ENCODE measurements at regions not wholly inside any gene's neighbourhood (a gene's known extent, or its start where the extent isn't known, plus 50 kb on each side); places are given as distances from the start of the nearest gene placed in this dataset.

DNA sequence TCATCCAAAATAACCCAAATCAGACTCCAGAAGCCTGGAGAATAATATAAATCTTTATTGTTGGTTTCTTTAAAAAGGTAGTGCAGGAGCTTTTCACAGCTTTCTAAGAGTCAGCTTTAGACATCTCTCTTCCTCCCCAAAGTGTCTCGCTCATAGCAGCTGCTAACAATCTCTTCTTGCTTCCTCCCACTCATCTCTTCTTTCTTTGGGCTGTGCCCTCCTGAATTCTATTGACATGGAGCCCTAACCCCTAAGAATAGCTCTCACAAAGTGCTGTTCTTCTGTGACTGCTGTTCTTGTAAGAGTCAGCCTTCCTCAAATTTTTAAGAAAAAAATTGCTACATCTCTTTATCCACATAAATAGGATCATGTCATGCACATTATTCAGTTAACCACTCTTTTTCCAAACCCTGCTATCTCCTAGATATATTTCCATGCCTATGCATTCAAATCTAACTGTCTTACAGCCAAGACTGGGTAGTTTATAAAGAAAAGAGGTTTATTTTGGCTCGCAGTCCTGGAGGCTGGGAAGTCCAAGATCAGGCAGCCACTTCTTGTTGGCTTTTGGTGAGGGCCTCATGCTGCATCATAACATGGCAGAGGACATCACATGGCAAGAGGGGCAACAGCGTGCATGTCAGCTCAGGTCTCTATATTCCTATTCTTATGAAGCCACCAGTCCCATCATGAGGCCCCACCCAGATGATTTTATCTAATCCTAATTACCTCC is 301.0 kb upstream of the POU3F1 start:
- Mint-ChIP-seq H3K27me3 (ENCODE audit: low read depth) (peaks cover 49% of the 10 kb centered on the region), H3K27ac (no peak overlapping the region)

DNA sequence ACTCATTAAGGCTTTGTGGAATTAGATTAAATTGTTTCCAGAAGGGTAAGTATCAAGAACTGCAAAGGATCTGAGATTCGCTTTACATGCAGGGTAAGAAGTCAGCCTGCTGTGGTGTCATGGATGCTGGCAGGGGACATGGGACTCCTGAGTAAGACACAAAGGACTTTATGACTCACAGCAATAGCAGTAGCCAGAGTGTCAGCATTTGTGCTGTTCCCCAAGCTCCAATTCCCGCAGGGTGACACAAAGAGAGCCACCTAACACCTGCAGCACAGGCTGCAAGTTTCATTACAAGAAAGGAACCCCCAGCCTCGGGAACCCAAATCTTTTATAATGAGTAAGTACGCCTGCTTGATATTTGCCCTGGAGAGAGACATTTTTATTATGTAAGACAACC is 298.1 kb upstream of the POU3F1 start:
- H3K9me3 Mint-ChIP-seq = peaks cover 12 to 13% of the 10 kb centered on the region in 2 donors
- peaks cover 48% of the 10 kb centered on the region for H3K27me3 Mint-ChIP-seq (ENCODE audit: low read depth)
- H3K4me3 Mint-ChIP-seq = no peak overlapping the region
- H3K36me3 Mint-ChIP-seq (ENCODE audit: insufficient read depth in 2 of 2) = peaks cover 6 to 8% of the 10 kb centered on the region in 2 donors
- peaks cover 10% of the 10 kb centered on the region for H3K4me1 Mint-ChIP-seq (ENCODE audit: low read depth)
- ATAC-seq (replicated peaks in 1 of 2) (peak; percentile 39 to 80), DNase-seq (peak; percentile 6 to 13)
- H3K27ac Mint-ChIP-seq = no peak overlapping the region

More for the DNA sequence above, 301.0 kb upstream of the POU3F1 start:
- ATAC-seq (replicated peaks in 1 of 2) (no peak), DNase-seq (no peak)
- Mint-ChIP-seq H3K4me1 (ENCODE audit: low read depth) (peaks cover 10% of the 10 kb centered on the region), H3K36me3 (ENCODE audit: insufficient read depth in 2 of 2) (peaks cover 6 to 8% of the 10 kb centered on the region in 2 donors), H3K9me3 (peaks cover 13% of the 10 kb centered on the region in 2 donors), H3K4me3 (no peak overlapping the region)

DNA sequence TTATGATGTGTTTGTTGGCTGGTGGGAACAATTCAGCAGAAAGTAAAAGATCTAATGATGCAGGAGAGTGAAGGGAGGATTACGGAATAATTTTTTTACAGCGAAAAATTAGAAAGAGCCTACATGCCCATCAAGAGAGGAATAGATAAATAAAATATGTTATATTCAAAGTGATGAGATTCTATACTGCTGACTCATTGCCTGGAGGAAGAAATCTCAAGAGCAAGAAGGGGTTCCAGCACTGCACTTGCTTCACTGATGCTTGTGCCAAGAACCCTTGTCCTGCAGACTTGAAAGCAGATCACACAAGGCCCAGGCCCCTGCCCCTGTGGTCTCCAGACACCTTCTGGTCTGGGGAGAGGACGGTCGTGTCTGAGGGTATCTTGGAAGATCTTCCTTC is 295.1 kb upstream of the POU3F1 start:
- peaks cover 0 to 6% of the 10 kb centered on the region in 2 donors for H3K9me3 Mint-ChIP-seq
- no peaks in the 10 kb centered on the region for H3K36me3 Mint-ChIP-seq (ENCODE audit: insufficient read depth in 2 of 2)
- ATAC-seq (replicated peaks in 1 of 2) (no peak), DNase-seq (no peak)
- H3K27me3 Mint-ChIP-seq (ENCODE audit: low read depth) = peaks cover 60% of the 10 kb centered on the region
- H3K4me3 Mint-ChIP-seq = no peak overlapping the region
- no peak overlapping the region for H3K27ac Mint-ChIP-seq
- peaks cover 10% of the 10 kb centered on the region for H3K4me1 Mint-ChIP-seq (ENCODE audit: low read depth)

DNA sequence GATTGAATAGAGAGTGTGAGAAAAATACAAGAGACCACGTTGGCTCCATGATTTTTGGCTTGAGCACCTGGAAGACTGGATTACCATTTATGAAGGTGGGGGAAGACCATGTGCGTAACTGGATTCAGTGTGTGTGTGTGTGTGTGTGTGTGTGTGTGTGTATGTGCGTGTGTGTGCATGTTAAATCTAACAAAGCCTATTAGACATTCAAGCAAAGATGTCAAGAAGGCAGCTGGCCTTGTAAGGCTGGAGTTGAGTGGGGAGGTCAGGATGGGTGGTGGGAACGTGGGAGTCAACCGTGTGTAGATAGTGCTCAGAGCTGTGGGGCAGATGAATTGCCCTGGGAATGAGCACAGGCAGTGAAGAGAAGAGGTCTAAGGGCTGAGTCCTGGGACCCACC is 293.8 kb upstream of the POU3F1 start:
- H3K27me3 Mint-ChIP-seq (ENCODE audit: low read depth) = peaks cover 53% of the 10 kb centered on the region
- H3K4me1 Mint-ChIP-seq (ENCODE audit: low read depth) = peaks cover 11% of the 10 kb centered on the region
- no peaks in the 10 kb centered on the region for H3K36me3 Mint-ChIP-seq (ENCODE audit: insufficient read depth in 2 of 2)
- DNase-seq (no peak), ATAC-seq (replicated peaks in 1 of 2) (no peak)
- H3K4me3 Mint-ChIP-seq = no peak overlapping the region
- H3K27ac Mint-ChIP-seq = no peak overlapping the region
- no peaks in the 10 kb centered on the region for H3K9me3 Mint-ChIP-seq

DNA sequence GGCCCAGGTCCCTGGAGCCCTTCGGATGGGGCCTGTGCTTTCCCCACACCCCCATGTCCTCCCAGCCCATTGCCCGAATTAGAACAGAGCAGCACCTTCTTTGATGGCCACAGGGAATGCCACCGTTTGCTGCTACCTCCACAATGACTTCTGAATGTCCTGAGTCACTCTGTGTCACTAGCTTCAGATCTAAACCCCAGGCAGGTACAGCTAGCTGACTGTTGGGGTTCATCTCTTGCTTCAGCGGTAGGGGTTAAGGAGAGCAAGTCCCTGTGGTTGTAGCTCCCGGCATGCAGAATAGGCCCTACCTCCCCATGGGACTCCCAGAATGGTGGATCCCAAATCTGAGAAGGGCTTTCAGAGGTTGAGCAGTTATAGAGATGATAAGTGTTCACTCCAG is 291.1 kb upstream of the POU3F1 start:
- Mint-ChIP-seq H3K27ac (no peak overlapping the region), H3K9me3 (peaks cover 0 to 2% of the 10 kb centered on the region in 2 donors), H3K4me3 (no peak overlapping the region), H3K4me1 (ENCODE audit: low read depth) (peaks cover 15% of the 10 kb centered on the region), H3K36me3 (ENCODE audit: insufficient read depth in 2 of 2) (no peaks in the 10 kb centered on the region), H3K27me3 (ENCODE audit: low read depth) (peaks cover 56% of the 10 kb centered on the region)
- DNase-seq (no peak), ATAC-seq (replicated peaks in 1 of 2) (no peak)

DNA sequence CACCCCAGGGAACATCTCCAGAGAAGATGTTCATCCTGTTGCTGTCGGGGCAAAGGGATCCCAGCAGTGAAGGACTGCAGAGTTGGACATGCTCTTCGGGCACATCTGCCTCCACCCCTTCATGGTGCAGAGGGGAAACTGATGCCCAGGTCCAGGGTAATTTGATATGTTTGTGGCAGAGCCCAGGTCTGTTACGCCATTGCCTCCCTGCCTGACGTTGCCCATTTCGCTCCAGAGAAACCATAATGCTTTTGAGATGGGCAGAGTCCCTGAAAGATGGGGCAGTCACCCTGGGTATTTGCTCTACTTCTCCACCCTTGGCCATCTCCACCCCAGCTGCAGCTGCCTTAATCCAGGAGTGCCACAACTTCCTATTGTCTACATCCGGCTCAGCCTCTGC is 290.4 kb upstream of the POU3F1 start:
- Mint-ChIP-seq H3K4me1 (ENCODE audit: low read depth) (peaks cover 15% of the 10 kb centered on the region), H3K9me3 (peaks cover 0 to 2% of the 10 kb centered on the region in 2 donors), H3K27me3 (ENCODE audit: low read depth) (peaks cover 52% of the 10 kb centered on the region), H3K4me3 (no peak overlapping the region), H3K27ac (no peak overlapping the region), H3K36me3 (ENCODE audit: insufficient read depth in 2 of 2) (no peaks in the 10 kb centered on the region)
- ATAC-seq (replicated peaks in 1 of 2) (no peak), DNase-seq (no peak)

DNA sequence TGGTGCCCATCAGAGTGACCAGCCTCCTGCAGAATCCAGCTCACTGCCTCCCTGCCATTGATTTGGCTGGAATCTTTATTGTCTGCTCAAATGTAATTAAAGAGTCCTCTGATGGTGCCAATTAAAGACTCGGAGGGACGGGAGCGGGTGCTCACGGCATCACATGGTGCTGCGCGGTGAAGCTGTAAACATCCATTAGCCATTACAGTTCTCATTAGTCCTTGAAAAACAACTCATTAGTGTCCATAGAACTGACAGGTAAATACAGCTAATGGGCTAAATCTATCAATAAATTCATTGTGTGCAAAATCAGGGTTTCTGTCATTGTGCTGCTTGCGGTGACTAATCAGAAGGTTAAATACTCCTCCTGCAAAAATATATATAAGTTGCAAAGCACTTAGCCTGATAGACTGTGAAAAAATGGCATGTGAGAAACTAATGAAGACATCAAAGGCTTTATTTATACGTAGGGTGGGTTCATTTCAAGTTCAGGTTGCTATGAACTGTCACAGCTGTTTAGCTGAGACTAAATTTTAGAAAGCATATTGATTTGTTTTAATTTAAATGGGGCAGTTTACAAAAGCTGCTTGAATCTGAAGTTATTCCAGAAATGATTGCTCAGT is 289.8 kb upstream of the POU3F1 start:
- Mint-ChIP-seq H3K4me3 (no peak overlapping the region), H3K4me1 (ENCODE audit: low read depth) (peaks cover 15% of the 10 kb centered on the region), H3K9me3 (peaks cover 0 to 2% of the 10 kb centered on the region in 2 donors), H3K27me3 (ENCODE audit: low read depth) (peaks cover 52% of the 10 kb centered on the region), H3K36me3 (ENCODE audit: insufficient read depth in 2 of 2) (no peaks in the 10 kb centered on the region), H3K27ac (no peak overlapping the region)
- no peak for ATAC-seq (replicated peaks in 1 of 2)
- no peak for DNase-seq

DNA sequence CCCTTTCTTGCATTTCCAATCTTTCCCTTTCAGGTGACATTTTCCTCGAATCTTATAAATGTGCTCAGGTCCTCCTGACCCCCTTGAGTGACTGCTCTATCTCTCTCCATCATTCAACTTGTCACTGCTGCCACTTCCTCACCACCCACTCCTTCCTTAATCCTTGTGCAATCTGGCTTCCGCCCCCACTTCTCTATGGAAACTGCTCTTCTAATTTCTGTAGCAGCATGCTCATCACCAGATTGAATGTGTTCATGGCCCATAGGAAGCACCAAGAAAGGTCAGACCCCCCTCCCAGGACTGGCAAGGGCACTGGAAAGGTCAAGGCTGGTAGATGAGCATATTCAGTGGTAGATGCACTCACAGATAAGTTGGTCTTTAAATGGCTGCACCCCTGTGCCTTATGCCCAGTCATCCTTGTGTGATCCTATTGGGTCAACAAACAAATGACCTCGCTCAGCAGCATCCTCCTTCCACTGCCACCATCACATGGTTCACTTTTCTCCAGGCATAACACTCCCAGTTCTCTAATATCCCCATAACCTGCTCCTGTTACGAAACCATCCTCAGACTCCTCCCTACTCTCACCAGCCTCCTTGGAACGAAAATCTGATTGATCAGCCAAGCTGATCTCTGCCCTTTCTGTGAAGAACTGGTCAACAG is 288.5 kb upstream of the POU3F1 start:
- no peak overlapping the region for H3K27ac Mint-ChIP-seq
- DNase-seq (peak; percentile 3 to 6), ATAC-seq (replicated peaks in 1 of 2) (peak; percentile 34 to 66)

DNA sequence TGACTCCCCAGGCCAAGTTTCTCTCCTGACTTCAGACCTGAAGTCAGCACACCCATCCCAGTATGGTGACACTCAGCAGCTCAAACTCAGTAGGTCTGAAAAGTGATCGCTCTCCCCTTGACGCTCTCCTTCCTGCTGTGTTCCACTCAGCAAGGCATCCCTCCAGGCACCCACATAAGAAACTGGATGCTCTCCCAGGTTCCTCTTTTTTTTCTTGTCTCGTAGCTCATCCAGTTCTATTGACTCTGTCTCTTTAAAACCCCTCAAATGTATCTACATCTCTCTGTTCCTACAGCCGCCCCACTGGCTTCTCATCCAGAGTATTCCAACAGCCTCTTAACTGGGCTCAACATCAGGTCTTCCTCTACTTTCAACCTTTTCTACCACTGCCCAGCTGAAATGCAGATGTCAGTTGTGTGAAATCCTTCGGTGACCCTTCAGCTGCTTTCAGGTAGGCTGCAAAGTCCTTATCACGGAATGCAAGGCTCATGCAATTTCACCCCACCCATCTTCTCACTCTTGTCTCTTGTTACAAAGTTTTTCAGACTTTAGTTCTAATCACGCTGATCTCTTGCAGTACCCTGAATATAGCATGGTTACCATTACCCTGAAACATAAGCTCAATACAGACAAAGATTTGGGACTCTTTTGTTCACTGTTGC is 286.2 kb upstream of the POU3F1 start:
- Mint-ChIP-seq H3K9me3 (peaks cover 0 to 2% of the 10 kb centered on the region in 2 donors), H3K27ac (no peak overlapping the region), H3K27me3 (ENCODE audit: low read depth) (peaks cover 22% of the 10 kb centered on the region), H3K4me1 (ENCODE audit: low read depth) (peaks cover 15% of the 10 kb centered on the region), H3K36me3 (ENCODE audit: insufficient read depth in 2 of 2) (no peaks in the 10 kb centered on the region), H3K4me3 (no peak overlapping the region)
- ATAC-seq (replicated peaks in 1 of 2) (no peak), DNase-seq (no peak)

More for the DNA sequence above, 288.5 kb upstream of the POU3F1 start:
- H3K36me3 Mint-ChIP-seq (ENCODE audit: insufficient read depth in 2 of 2) = no peaks in the 10 kb centered on the region
- peaks cover 45% of the 10 kb centered on the region for H3K27me3 Mint-ChIP-seq (ENCODE audit: low read depth)
- H3K9me3 Mint-ChIP-seq = peaks cover 0 to 2% of the 10 kb centered on the region in 2 donors
- peak overlapping the region in 1 of 2 donors; percentile 39 for H3K4me3 Mint-ChIP-seq
- peaks cover 15% of the 10 kb centered on the region for H3K4me1 Mint-ChIP-seq (ENCODE audit: low read depth)

DNA sequence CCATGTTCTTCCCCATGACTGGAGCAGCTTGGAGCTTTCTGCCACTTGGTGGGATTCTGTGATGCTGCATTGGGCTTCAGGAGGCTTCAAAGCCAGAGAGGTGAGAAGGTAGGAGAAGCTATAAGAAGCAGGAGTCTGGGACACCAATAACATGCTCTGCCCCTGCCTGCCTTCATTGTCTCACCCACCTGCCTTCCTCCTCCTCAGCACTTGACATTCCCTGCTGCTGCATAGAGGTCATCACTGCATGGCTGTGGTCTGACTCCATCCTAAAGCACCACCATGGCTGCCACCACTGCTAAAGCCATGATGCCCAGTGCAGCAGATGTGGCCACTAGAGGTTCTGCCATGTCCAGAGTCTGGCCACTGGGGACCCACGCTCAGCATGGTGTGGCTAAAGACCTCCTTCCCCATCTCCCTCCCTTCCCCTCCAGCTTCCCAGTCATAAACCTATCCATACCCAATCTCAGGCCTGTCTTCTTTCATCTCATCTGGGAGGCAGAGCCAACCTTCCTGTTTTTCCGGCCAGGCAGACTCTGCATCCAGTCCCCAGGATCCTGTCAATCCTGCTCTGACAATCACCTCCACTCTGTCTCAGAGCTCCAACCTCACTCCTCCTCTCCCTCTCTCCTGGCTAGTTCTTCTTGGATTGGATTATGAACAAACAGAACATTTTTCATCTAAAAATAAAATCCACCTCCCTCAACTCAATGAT is 285.1 kb upstream of the POU3F1 start:
- H3K9me3 Mint-ChIP-seq = peaks cover 0 to 2% of the 10 kb centered on the region in 2 donors
- H3K27me3 Mint-ChIP-seq (ENCODE audit: low read depth) = peaks cover 19% of the 10 kb centered on the region
- no peak overlapping the region for H3K4me3 Mint-ChIP-seq
- H3K36me3 Mint-ChIP-seq (ENCODE audit: insufficient read depth in 2 of 2) = no peaks in the 10 kb centered on the region
- no peak overlapping the region for H3K27ac Mint-ChIP-seq
- ATAC-seq (replicated peaks in 1 of 2) (no peak), DNase-seq (no peak)
- H3K4me1 Mint-ChIP-seq (ENCODE audit: low read depth) = peaks cover 15% of the 10 kb centered on the region

DNA sequence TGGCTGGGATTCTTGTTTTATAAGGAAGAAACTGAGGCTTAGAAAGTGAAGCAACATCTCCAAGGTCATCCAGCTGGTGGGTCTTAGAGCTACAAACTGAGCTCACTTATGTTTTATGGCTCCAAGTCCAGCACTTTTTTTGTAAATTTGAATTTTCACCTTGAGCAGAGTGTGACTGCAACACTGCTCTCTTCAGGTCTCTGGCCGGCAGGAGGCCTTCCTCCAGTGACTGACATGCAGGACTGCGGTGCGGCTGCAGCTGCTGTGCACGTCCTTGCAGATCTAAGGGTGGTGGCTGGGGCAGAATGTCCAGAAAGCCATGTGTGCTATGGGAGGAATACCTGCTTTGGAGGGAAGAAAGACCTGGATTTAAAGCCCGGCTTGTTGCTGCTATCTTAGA is 284.2 kb upstream of the POU3F1 start:
- H3K9me3 Mint-ChIP-seq = peaks cover 0 to 2% of the 10 kb centered on the region in 2 donors
- ATAC-seq (replicated peaks in 1 of 2) (no peak), DNase-seq (no peak)
- H3K36me3 Mint-ChIP-seq (ENCODE audit: insufficient read depth in 2 of 2) = no peaks in the 10 kb centered on the region
- peaks cover 19% of the 10 kb centered on the region for H3K27me3 Mint-ChIP-seq (ENCODE audit: low read depth)
- H3K4me3 Mint-ChIP-seq = no peak overlapping the region
- peaks cover 15% of the 10 kb centered on the region for H3K4me1 Mint-ChIP-seq (ENCODE audit: low read depth)
- H3K27ac Mint-ChIP-seq = no peak overlapping the region

DNA sequence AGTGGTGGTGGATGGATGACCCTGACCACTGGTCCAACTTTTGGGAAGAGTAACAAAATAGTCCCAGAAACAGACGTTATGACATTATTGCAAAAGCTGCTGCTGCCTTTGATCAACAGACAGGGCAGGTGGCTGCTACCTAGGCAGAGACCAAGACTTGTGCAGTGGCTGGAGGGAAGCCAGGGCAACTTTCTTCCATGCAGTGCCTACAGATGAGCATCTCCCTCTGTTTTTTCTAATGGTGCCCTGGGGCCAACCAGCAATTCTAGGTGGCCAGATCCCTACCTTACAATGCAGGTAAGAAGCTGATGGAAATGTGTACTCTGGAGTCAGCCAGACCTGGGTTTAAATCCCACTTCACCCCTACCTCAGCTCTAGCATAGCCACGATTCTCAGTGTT is 283.1 kb upstream of the POU3F1 start:
- Mint-ChIP-seq H3K4me1 (ENCODE audit: low read depth) (peaks cover 6% of the 10 kb centered on the region), H3K36me3 (ENCODE audit: insufficient read depth in 2 of 2) (no peaks in the 10 kb centered on the region), H3K4me3 (no peak overlapping the region), H3K27me3 (ENCODE audit: low read depth) (peaks cover 21% of the 10 kb centered on the region), H3K9me3 (no peaks in the 10 kb centered on the region), H3K27ac (no peak overlapping the region)
- no peak for DNase-seq
- no peak for ATAC-seq (replicated peaks in 1 of 2)

Data from activated T-cell treated with anti-CD3 and anti-CD28 coated beads, Interleukin-2, amount 50 U/mL, for 72 hours (primary cell).